ENCODE measurements at regions not wholly inside any gene's neighbourhood (a gene's known extent, or its start where the extent isn't known, plus 50 kb on each side); places are given as distances from the start of the nearest gene placed in this dataset.

DNA sequence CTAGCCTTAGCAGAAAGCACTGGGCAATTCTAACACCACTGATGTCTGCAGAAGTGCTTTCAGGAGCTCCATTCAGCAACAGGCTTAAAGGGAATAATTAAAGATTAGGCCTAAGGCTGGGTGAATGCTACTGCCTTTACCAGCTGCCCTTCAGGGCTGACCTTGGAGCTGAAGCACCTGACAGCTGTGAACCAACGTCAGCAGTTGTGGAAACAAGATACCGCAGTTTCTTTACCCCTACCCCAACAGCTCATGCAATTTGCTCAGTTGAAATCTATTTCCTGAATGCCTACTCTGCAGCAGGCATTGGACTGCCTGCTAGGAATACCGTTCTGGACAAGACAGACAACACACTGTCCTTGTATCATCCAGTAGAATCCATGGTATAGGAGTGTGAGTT lies 51.5 kb upstream of the ADTRP start:
- Mint-ChIP-seq H3K36me3 (no peaks in the 10 kb centered on the region), H3K27me3 (no peaks in the 10 kb centered on the region), H3K27ac (no peak overlapping the region), H3K4me3 (no peak overlapping the region), H3K4me1 (peaks cover 15 to 27% (median 21%) of the 10 kb centered on the region in 3 donors), H3K9me3 (no peaks in the 10 kb centered on the region)

DNA sequence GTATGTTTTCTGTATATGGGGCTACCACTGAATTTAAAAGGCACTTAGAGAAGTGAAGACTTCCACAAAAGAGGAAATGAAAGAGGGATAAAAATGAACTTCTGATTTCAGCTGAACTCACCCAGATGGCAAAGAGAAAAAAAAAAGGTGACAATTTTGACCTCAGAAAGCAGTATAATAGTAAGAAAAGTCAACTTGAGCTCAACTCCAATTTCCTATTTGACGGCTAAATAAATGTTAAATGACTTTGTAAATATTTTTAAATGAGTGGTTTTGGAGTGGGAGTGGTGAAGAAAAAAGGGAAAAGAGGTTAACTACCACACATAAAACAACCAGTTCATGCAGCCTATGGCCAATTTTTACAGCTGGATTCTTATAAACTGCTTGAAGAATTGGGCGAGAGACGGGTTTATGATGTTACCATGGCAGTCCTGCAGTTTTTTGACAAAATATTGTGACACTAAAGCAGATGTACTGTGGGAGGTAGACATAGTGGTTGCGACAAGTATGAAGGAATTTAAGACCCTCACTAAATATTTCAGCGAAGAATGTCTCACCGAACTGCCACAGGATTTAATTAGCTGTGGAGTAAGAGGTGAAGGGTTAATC lies 49.8 kb upstream of the ADTRP start:
- Mint-ChIP-seq H3K4me3 (peak overlapping the region in 1 of 4 donors; percentile 1), H3K4me1 (peaks cover 8 to 18% (median 18%) of the 10 kb centered on the region in 3 donors), H3K36me3 (no peaks in the 10 kb centered on the region), H3K27me3 (peaks cover 3% of the 10 kb centered on the region), H3K27ac (no peak overlapping the region), H3K9me3 (no peaks in the 10 kb centered on the region)

Data from IgD-negative memory B cell (primary cell).